ENCODE measurements at regions not wholly inside any gene's neighbourhood (a gene's known extent, or its start where the extent isn't known, plus 50 kb on each side); places are given as distances from the start of the nearest gene placed in this dataset.
"Not testable (repeated sequence)": the region's sequence is repeated elsewhere in the genome, so short reads cannot be mapped to it uniquely, and the experiment has no call there.

GRCh38 chr5:69014007-69014406 is 79.8 kb upstream of the SLC30A5 start:
- not testable (repeated sequence) for TF ChIP-seq CREB1 (IDR thresholded peaks at IDR 0.05); CREB1 (CRISPR knock-in tag; IDR thresholded peaks at IDR 0.05); CHD2 (IDR thresholded peaks at IDR 0.05; ENCODE audit: low read depth, low read length); JUND (IDR thresholded peaks at IDR 0.05; ENCODE audit: borderline replicate concordance, low read depth, low read length); JUND (tag; IDR thresholded peaks at IDR 0.05; ENCODE audit: borderline replicate concordance, low read depth, low read length); CUX1 (CRISPR knock-in tag; IDR thresholded peaks at IDR 0.05); ZNF707 (CRISPR knock-in tag; conservative IDR thresholded peaks at IDR 0.05); POLR2A (conservative IDR thresholded peaks at IDR 0.05)

Measured in K562 (cell line).